ENCODE measurements at regions not wholly inside any gene's neighbourhood (a gene's known extent, or its start where the extent isn't known, plus 50 kb on each side); places are given as distances from the start of the nearest gene placed in this dataset.
"Not testable (repeated sequence)": the region's sequence is repeated elsewhere in the genome, so short reads cannot be mapped to it uniquely, and the experiment has no call there.

DNA sequence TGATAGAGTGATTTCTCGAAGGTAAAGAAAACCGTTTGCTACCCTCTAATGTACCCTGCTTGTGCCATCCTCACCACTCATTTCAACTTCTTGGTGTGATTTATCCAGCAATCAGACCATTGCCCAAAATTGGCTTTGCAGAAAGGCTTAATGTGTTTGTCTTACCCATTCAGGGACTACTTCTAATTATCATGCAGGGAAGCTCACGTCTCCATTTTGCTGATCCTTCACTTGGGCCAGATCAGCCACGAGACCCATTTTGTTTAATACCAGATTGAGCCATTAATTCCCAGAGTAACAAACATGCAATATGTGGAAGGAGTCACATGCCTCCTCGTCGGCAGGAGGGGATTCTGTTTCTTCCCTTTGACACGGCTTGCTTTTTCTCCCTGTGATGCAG, 51.1 kb upstream of the CRY1 start:
- no peak for DNase-seq (ENCODE audit: low read depth)

DNA sequence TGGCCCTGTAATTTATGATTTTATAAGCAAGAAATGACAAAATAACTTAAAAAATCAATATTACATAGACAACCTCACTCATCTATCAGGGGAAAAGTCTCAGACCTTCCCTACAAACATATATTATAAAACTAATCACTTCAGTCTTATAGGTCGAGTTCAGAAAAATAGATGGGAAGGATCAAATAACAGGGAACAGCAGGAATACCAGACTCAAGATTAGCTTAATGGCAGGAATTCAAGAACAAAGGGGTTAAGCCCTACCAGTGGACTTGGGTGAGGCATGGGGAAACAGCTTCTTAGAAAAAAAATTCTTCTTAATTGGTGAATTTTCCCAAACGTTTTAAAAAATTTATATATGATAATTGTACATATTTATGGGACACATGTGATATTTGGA, 51.6 kb upstream of the CRY1 start:
- DNase-seq (ENCODE audit: low read depth): no peak

DNA sequence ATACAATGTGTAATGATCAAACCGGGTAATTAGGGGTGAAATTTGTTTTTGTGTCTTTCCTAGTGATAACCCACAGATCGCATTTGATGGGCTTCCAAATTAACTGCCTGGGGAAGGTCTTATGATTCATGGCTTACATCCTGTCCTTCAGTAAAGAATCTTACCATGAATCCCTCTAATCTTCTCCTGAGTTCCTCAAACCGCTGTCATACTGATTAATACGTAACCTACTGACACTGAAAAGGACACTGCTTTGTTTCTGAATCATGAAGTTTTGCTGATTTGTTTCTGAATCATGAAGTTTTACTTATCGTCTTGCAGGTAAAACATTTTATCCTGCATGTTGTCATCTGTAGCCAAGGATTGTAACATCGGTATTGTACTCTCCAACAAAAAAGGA, 52.0 kb upstream of the CRY1 start:
- no peak for DNase-seq (ENCODE audit: low read depth)

DNA sequence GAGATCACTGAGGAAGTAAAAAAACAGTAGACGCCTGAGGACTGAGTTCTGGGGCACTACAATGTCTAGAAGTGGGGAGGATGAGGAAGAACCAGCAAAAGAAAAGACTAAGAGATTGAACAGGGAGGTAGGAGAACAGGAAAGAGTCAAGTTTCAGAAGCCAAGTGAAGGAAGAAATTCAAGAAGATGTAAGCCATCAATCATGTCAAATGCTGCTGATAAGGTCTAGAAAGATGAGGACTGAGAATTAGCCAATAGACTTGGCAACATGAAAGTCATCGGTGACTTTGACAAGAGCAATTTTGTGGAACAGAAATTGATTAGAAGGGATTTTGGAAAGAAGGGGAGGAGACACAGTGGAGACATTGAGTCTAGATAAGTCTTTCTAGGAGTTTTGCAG, 54.8 kb upstream of the CRY1 start:
- no peak for DNase-seq (ENCODE audit: low read depth)

DNA sequence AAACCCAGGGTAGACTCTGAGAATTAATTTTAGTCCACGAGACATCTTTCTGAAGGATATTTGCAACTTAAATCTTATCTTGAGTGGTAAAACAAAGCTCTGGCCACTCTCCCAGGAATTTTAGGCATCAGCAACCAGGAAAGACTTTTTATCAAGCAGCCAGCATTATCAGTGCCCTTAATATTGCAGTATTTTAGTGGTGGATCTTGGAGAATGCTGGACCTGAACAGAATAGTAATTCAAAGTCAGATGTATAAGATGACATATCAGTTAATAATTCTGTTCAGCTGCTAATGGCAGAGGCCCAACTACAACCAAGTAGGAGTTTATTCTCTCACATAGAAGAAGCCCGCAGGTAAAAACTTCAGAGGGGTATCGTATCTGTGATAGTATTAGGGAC, 59.0 kb upstream of the CRY1 start:
- DNase-seq (ENCODE audit: low read depth): no peak

DNA sequence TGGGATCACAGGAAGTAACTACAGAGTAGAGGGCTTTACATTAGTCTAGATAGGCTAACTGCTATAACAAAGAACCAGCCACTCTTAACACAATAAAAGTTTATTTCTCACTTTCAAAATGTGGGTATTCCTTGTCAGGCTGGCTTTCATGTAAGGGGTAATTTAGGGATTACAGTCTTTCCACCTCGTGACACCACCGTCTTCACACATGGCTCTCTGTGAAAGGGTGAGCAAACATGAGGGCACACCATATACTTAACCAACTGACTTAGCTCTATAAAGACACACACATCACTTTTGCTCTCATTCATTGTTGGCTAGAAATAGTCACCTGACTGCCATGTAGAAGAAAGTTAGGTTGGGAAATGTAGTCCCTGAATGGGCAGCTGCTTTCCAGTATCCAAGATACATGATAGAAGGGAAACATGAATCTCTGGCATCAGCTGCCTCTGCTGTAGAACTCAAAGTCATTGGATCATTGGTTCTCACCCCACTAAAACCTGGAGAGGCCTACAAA, 66.1 kb upstream of the CRY1 start:
- DNase-seq (ENCODE audit: low read depth): no peak

DNA sequence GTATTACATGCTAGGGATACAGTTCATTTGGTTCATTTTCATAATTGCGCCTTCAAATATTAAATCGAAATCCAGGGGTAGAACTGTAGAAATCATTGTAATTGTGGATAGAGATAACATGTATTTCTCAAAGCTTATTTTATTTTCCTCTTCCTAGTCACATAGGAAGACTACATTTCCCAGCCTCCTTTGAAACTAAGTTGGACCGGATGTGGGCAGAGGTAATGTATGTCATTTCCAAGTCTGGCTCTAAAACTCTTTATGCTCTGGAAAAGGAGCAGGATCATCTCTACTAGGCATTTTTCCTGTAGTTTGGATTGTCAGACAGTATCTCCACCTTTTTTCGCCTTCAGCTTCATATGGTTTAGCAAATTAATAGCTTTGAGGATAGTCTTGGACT, 70.1 kb upstream of the CRY1 start:
- DNase-seq (ENCODE audit: low read depth): no peak

DNA sequence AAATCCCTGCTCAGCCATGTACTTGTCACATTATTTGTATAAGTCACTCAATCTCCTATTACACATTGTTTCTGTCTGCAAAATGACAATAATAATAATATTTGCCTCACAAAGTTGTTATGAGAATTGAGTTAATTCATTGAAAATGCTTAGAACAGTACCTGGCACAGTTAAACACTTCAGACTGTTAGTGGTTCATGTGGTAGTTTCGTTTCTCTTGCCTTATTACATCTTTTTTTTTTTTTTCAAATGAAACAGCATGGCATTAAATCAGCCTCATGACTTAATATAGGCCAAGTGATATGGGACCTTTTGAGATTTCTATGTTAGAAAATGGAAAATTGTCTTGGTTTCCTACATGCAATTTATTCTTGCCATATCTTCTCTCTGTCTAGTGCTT, 71.0 kb upstream of the CRY1 start:
- DNase-seq (ENCODE audit: low read depth): no peak

DNA sequence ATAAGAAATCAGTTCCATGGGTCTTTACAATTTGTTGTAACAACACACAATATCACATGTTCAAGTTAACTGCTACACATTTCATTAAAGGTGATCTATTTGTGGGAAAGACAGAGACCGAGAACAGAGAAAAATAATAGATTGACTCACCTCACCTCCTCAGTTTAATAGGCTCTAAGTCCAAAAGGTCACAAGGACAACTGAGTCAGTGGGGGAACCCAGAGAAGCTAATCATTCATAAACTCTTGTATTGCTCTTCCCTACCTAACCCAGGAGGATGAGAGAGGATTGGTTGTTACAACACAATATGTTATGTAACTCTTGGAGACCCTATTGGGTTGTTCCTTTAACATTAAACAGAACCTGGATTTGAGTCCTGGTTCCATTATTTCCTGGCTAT, 72.2 kb upstream of the CRY1 start:
- DNase-seq (ENCODE audit: low read depth): no peak

DNA sequence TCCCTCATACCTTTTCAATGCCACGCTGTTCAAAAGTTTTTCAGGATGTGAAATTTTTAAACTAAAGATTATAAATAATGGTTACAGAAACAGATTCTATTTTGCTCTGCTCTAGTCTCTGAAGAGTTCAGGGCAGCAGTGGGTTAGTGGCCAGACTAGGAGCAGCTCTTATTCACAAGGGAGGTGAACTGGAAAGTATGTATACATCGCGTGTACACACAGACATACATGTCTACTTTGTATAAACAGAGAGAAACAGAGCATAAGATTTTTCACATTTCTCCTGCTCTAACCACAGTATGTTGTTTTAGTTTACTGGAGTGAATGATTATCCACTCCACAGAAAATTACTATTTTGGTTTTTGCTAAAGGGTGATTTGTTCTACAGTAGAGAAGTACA, 74.4 kb upstream of the CRY1 start:
- DNase-seq (ENCODE audit: low read depth): no peak

DNA sequence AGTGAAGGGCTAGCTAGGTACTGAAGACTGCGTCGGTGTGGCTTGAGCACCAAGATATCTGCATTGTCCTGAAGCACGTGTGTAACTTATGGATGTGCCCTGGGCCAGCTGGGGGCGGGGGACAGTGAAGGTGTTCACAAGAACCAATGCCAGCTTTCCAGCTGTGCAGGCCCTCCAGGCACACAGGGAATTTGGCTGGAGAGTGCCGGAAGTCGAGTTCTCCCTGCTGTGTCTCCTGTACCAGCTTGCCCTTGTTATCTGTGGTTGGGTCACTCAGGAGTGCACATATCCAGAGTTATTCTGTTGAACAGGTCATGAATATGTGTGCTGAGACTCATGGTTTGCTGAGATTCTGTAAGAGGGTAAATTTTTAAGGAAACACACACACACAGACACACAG, 75.9 kb upstream of the CRY1 start:
- DNase-seq (ENCODE audit: low read depth): no peak

DNA sequence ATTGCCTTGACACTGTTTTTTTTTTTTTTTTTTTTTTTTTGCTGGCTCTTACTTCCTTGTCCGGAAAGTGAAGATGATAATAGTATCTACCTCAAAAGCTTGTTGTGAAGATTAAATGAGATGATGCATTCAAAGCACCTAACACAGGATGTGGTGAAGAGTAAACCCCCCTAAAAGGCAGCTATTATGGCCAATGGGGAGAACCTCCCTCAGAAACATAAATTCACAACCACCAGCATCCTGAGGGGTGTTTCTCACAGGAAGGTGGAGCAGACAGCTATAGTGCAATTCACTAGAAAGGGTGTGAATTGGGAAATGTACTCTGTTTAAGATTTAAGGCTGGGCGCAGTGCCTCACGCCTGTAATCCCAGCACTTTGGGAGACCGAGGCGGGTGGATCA, 85.4 kb upstream of the CRY1 start:
- DNase-seq (ENCODE audit: low read depth): no peak

DNA sequence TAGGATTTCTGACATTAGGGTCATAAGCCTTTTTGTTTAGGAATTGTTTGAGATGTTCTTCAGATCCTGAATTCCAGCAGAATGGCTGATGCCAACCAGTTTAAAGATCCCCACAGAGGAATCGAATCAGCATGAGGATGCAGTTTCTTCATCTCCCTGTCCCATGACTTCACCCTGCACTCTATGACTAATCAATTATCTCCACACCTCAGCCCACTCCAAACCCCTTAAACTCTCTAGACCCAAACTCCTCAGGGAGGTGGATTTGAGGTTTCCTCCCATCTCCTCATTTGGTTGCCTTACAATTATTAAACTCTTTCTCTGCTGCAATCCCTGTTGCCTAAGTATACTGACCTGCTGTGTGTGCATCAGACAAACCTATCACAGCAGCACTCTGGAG, 86.5 kb upstream of the CRY1 start:
- DNase-seq (ENCODE audit: low read depth): no peak

DNA sequence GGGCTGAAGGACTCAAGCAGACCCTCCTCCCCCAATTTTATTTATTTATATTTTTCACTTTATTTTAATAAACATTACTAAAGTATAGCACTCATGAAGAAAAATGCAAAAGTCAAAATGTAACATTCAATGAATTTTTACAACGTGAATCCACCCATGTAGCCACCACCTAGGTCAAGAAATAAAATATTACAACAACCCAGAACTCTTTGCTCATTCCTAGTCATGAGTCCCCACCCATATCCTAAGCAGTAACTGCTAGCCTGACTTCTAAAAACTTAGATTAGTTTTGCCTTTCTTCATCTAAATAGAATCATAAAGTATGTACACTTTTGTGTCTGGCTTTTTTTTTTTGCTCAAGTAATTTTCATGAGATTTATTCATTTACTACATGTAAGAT, 86.9 kb upstream of the CRY1 start:
- no peak for DNase-seq (ENCODE audit: low read depth)

DNA sequence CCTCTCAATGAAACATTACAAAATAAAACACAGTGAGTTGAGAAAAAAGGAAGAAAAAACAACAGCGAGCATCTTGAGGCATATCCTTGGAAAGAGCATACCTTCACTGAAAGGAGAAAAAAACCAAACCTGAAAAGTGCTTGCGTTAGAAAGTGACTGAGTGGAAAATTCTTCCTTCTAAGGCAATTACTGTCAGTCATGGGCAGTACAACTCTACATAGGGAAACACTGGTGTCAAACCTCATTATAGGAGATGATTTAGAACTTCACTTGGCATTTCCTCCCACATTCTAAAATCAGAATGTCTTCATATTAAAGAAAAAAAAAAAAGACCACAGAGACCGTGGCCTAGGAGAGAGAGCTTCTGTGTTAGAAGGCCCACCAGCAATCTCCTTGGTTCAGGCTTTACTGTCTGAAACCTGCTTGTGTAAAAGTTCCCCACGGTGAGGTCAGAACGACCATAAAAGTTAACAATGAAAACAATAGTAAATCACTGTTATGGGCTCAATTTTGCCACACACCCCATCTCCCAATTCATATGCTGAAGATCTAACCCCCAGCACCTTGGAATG, 91.1 kb upstream of the CRY1 start:
- DNase-seq (ENCODE audit: low read depth): no peak

DNA sequence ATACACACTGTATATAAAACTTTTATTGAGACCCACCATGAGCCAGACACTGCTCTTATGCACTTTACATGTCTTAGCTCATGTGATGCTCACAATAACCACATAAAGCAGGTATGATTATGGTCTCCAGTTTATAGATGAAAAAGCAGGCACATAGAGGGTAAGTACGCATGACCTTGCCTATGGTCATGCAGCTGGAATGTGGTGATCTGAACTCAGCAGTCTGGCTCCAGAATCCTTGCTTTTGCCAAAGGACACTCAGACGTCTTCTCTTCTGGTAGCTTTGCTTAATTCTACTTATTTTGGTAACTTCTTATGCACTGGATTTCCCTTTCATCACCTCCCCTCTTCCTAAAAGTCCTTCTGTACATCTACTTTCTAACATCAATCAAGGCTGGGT, 103.3 kb upstream of the CRY1 start:
- no peak for DNase-seq (ENCODE audit: low read depth)

DNA sequence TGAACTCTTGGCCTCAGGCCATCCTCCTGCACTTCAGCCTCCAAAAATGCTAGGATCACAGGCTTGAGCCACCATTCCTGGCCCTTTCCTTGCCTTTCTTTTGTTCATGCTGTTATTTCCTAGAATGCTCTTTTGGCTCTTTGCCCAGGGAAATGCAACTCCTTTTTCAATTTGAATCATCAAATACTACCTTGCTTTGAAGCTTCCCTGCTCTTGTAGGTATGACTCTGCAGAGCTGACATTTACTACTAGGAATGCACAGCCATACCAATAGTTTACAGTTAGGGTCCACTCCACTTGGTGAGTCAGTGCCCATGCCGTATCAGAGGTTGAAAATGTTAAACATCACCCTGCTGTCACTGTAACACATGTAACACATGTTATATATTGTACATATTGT, 107.0 kb upstream of the CRY1 start:
- no peak for DNase-seq (ENCODE audit: low read depth)

DNA sequence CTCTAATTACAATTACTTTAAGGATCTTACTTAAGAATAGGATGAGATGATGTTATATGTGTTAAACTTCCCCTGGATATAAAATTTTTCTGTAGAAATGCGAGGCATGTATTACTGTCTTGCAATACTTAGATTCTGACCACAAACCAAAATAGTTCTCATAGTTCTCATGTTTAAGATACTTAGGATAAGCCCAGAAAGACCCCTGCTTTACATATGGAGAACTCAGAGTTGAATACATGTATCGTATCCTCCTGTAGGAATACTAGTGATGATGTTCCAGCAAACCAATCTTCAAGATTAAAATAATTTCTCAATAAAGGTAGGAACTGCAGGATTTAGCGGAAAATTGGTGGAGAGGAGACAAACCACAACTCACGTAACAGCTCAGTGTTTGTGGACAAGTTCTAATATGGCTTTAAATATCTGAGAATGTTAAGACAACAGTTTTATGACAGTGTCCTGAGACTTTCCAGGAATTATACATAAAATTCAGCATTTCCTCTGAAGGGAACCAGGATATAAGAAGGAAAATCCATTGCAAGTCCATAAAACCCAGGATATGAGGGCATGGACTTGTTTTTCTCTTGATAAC, 114.7 kb upstream of the CRY1 start:
- DNase-seq (ENCODE audit: low read depth): no peak

DNA sequence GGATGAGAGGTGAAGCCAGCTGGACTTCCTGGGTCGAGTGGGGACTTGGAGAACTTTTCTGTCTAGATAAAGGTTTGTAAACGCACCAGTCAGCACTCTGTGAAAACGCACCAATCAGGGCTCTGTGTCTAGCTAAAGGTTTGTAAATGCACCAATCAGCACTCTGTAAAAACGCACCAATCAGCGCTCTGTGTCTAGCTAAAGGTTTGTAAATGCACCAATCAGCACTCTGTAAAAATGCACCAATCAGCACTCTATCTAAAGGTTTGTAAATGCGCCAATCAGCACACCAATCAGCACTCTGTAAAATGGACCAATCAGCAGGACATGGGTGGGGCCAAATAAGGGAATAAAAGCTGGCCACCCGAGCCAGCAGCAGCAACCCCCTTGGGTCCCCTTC, 116.4 kb upstream of the CRY1 start:
- DNase-seq (ENCODE audit: low read depth): not testable (repeated sequence)

DNA sequence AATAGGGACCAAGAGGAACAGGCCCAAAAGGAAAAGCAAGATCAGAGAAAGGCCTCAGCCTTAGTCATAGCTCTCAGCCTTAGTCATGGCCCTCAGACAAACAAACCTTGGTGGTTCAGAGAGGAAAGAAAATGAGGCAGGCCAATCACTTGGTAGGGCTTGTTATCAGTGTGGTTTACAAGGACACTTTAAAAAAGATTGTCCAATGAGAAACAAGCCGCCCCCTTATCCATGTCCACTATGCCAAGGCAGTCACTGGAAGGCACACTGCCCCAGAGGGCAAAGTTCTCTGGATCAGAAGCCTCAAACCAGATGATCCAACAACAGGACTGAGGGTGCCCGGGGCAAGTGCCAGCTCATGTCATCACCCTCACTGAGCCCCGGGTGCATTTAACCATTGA, 121.0 kb upstream of the CRY1 start:
- DNase-seq (ENCODE audit: low read depth): not testable (repeated sequence)

DNA sequence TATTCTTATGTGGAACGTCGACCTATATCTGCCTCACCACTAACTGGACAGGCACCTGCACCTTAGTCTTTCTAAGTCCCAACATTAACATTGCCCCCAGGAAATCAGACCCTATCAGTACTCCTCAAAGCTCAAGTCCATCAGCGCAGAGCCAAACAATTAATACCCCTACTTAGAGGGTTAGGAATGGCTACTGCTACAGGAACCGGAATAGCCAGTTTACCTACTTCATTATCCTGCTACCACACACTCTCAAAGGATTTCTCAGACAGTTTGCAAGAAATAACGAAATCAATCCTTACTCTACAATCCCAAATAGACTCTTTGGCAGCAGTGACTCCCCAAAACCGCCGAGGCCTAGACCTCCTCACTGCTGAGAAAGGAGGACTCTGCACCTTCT, 123.1 kb upstream of the CRY1 start:
- not testable (repeated sequence) for DNase-seq (ENCODE audit: low read depth)

DNA sequence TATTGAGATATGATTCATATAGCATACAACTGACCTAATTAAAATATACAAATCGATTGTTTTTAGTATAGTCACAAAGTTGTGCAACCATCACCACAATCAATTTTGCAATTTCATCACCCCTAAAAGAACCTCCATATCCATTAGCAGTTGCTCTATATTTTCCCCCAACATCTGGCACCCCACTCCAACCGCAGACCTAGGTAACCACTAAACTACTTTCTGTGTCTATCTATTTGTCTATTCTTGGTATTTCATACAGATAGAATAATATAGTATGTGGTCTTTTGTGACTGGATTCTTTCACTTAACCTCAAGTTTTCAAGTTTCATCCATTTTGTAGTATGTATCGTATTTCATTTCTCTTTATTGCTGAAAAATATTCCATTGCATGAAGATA, 126.0 kb upstream of the CRY1 start:
- no peak for DNase-seq (ENCODE audit: low read depth)

DNA sequence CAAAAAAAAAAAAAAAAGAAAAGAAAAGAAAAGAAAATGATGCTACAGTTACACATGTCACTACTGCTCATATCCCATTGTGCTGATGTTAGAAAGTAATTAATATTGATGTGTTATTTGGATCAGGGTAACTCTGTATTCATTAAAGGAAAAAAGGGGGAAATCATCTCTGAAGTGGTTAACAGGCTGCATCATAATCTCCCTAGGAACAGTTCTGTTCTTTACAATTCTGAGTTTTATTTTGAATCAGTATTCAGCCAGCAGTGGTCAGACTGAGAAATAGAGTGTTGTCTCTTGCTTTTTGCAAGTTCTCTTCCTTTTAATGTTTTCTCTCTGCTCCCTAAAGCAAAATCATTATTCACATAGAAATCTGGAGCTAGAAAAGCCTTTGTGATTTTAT, 128.6 kb upstream of the CRY1 start:
- DNase-seq (ENCODE audit: low read depth): no peak

DNA sequence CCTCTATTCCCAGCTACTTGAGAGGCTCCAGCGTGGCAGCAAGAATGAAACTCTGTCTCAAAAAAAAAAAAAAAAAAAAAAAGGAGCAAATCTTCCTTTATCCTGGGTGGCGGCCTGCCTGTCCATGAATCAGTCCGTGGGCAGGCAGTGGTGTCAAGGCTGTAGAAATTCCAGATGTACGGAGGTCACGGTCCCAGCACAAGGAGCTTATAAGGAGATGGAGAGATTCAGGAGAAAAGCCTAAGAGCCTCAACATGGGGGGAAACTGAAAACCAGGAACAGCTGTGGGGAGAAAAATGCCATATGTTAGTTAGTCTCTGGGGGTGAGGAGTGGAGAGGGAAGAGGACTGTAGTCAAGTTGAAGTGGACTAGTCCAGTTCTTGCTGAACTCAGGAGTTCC, 130.5 kb upstream of the CRY1 start:
- no peak for DNase-seq (ENCODE audit: low read depth)

DNA sequence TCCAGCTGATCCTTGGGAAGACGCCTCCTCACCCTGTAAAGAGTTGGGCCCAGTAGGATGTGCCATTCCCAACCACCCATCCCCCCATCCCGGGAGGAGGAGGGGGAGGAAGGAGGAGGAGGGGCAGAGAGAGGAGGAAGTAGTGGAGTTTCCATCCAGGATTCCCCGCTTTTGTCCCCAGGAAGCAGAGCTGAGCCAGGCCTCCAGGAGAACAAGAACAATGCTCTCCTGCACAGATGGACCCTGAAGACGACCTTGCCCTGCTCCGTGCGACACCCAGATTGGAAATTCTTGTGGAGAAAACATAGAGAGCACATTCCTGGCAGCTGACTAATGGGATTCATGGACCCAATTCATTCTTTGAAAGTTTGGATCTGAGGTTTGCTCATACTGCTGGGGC, 132.3 kb upstream of the CRY1 start:
- DNase-seq (ENCODE audit: low read depth): no peak

Data from GM04503 (cell line).